ENCODE measurements at regions not wholly inside any gene's neighbourhood (a gene's known extent, or its start where the extent isn't known, plus 50 kb on each side); places are given as distances from the start of the nearest gene placed in this dataset.

GRCh38 chr6:7025861-7026260 is 81.9 kb upstream of the RREB1 start:
- no peak for TF ChIP-seq POLR2A (IDR thresholded peaks at IDR 0.05; ENCODE audit: low read length)
- TF ChIP-seq GATA1 (IDR thresholded peaks at IDR 0.05; ENCODE audit: low read depth, low read length): no peak
